ENCODE measurements at regions not wholly inside any gene's neighbourhood (a gene's known extent, or its start where the extent isn't known, plus 50 kb on each side); places are given as distances from the start of the nearest gene placed in this dataset.

GRCh38 chrX:64698317-64698716 lies 277.9 kb downstream of the ZC4H2 start:
- TF ChIP-seq TAF1 (IDR thresholded peaks at IDR 0.05; ENCODE audit: low read depth, low read length) (no peak), POLR2A (IDR thresholded peaks at IDR 0.05; ENCODE audit: low read depth, low read length) (no peak), POLR2AphosphoS5 (IDR thresholded peaks at IDR 0.05; ENCODE audit: low read depth, low read length) (no peak), PAX5 (IDR thresholded peaks at IDR 0.05; ENCODE audit: insufficient read depth, low read length, severe bottlenecking) (no peak), SPI1 (IDR thresholded peaks at IDR 0.05; ENCODE audit: low read depth, low read length) (no peak)
